GM21423 (cell line): ENCODE measurements at regions not wholly inside any gene's neighbourhood (a gene's known extent, or its start where the extent isn't known, plus 50 kb on each side); places are given as distances from the start of the nearest gene placed in this dataset.

Source experiments
- ATAC-seq: cut with Tn5 transposase; IDR thresholded peaks from one replicate; pipeline ENCODE4 v1.9.1; 2021; ENCODE audit warnings: mild to moderate bottlenecking, moderate library complexity; ENCODE audit not compliant: unreplicated experiment

DNA sequence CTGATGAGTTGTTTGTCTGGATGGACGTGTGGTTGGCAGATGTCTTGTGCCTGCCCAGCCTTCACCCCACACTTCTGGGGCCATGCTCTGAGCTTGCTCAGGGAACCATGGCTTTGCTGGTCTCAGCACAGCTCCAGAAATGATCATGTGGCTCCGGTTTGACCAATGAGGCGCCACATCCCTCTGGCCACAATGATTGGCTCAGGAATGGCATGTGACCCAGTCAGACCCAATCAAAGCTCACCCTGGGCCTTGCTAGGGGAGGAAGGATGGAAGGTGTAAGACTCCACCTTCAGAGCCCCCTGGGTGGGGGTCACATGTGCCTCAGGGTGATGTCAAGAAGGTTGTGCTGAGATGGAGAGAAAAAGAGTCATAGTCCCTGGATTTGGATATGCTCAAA, 281.6 kb upstream of the SULF2 start:
- no peak for ATAC-seq

- no peak for ATAC-seq
Observed at GRCh38 chr20:48066246-48066645, 281.0 kb upstream of the SULF2 start.

DNA sequence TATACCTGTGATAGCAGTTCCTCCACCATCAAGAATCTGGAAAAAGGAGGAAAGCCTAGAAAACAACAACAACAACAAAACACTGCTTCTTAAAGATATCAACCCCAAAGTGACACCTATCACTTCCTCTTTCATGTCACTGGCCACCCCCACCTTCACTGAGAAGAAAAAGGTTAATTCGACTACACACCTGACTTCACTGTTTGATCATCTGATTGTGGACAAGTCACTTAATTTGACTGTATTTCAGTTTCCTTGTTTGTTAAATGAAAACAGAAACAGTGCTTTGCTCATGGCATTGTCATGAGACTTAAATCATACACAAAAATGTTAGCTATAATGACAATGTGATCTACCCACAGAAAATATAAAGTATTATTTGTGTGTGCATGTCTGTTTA, 280.6 kb upstream of the SULF2 start:
- no peak for ATAC-seq

DNA sequence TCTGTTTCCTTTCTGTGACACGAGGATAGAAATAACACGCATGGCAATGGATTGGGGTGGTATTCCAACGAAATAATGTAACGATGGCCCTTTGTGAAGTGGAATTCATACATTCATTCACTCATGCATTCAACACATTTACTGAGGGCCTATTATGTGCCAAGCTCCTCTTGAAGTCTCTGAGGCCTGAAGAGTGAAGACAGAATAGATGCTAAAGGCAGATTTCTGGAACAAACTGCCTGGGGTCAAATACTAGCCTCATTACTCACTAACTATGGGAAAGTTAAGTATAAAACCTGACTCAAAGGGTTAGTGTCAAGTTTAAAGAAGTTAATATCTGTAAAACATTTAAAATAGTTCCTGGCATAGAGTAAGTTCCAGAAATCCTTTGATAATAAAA, 279.6 kb upstream of the SULF2 start:
- ATAC-seq, result no peak

GRCh38 chr20:48060841-48061720, 275.8 kb upstream of the SULF2 start:
- no peak for ATAC-seq

GRCh38 chr20:48058611-48059559, 273.6 kb upstream of the SULF2 start:
- no peak for ATAC-seq

- ATAC-seq, result no peak
Observed at GRCh38 chr20:48057739-48058138, 272.5 kb upstream of the SULF2 start.

GRCh38 chr20:48057251-48057650, 272.0 kb upstream of the SULF2 start:
- ATAC-seq, result no peak

GRCh38 chr20:48056218-48056617, 270.9 kb upstream of the SULF2 start:
- no peak for ATAC-seq

GRCh38 chr20:48054051-48054450, 268.8 kb upstream of the SULF2 start:
- ATAC-seq, result no peak

GRCh38 chr20:48052475-48052835, 267.2 kb upstream of the SULF2 start:
- ATAC-seq, result no peak

DNA sequence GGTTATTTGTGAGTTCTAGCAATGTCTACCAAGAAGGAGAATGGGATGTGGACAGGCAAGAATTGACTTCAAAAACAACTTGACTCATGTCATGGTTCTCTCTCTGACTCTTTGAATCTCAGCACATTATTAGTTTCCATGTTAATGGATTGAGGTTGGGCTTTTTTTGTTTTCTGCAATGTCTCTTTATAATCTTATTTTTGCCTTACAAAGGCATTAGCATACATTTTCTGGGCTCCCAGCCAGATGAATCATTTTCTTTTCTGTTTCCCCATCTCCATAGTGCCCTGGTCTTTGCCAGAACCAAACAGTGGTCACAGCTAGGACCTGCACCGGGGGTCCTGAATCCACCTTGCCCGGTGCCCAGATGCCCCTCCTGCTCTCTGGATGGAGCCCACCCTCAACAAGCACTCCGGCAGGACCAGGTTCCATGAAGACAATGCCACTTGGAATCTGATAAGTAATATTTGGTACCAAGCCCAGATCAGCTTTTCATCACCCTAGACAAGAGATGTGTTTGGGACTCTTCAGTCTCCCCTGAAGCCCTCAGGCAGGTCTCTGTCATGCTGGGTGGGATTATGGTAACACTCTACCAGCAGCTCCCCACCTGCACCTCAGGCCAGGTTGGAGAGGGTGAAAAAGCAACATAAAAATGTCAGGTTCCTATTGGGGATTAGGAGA, 266.7 kb upstream of the SULF2 start:
- ATAC-seq, result no peak

DNA sequence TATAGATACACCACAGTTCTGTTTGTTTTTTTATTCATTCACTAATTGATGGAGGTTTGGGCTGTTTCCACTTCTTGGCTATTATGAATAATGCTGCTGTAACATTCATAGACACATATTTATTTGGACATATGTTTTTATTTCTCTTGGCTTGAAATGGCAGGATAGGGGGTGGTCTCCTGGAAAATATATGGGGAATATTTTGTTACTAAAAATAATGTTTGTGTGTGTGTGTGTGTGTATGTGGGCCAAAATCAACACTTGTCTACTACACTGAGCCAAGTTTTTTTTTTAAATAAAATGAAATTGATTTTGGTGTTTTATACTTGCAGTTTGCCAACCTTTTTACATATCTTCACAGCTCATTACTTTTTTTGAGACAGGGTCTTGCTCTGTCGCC, 264.4 kb upstream of the SULF2 start:
- ATAC-seq, result no peak

- ATAC-seq, result no peak
Observed at GRCh38 chr20:48049171-48049570, 263.9 kb upstream of the SULF2 start.

- no peak for ATAC-seq
Observed at GRCh38 chr20:48047447-48047846, 262.2 kb upstream of the SULF2 start.

- no peak for ATAC-seq
Observed at GRCh38 chr20:48042628-48043027, 257.3 kb upstream of the SULF2 start.

GRCh38 chr20:48041078-48041780, 255.9 kb upstream of the SULF2 start:
- no peak for ATAC-seq

- no peak for ATAC-seq
Observed at GRCh38 chr20:48040491-48040890, 255.2 kb upstream of the SULF2 start.

- ATAC-seq, result no peak
Observed at GRCh38 chr20:48040051-48040450, 254.8 kb upstream of the SULF2 start.

- ATAC-seq, result no peak
Observed at GRCh38 chr20:48039514-48039913, 254.2 kb upstream of the SULF2 start.

- no peak for ATAC-seq
Observed at GRCh38 chr20:48038713-48039112, 253.4 kb upstream of the SULF2 start.
